ENCODE measurements at regions not wholly inside any gene's neighbourhood (a gene's known extent, or its start where the extent isn't known, plus 50 kb on each side); places are given as distances from the start of the nearest gene placed in this dataset.
A peak's percentile ranks its signal among the peaks of the same experiment; 100 is the strongest.

DNA sequence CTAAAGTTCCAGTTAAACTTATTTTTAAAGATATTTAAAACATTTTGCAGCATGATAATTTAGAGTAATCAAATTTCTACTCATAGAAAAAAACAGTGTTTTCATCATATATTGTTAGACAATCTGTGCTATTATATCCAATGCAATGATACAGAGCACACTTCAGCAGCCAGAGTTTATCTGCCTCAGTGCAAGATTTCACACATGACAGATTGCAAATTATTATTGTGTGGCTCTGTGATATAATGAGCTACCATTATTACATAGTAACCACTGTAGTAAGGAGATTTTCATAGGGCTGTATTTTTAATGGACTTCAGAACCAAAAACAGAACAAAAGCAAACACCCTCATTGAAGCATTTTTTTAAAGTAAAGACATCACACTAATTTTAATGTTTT is 762.4 kb downstream of the DSC3 start:
- no peak overlapping the region for H3K27ac ChIP-seq
- TF ChIP-seq ZFX (IDR thresholded peaks at IDR 0.05; ENCODE audit: borderline replicate concordance) (no peak), CTCF (IDR thresholded peaks at IDR 0.05) (no peak)

DNA sequence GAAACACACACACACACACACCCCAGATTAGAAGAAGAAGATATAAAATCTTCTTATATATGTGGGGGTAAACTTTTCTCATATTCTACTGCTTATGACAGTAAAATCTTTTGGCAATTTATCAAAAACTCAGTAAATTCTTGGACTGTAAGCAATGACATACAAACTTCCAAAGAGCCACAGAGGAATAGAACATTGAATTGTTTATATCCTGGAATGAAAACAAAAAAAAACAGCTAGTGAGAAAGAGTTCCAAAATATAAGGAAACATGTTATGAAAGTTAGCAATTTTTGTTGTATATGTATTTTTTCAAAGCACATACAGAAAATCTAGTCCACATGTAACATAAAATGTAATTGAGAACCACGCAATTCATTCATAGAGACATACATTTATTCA is 764.9 kb downstream of the DSC3 start:
- no peak overlapping the region for H3K27ac ChIP-seq
- TF ChIP-seq ZFX (IDR thresholded peaks at IDR 0.05; ENCODE audit: borderline replicate concordance) (no peak), CTCF (IDR thresholded peaks at IDR 0.05) (no peak)

GRCh38 chr18:30271716-30272115 is 770.8 kb downstream of the DSC3 start:
- no peak overlapping the region for H3K27ac ChIP-seq
- TF ChIP-seq ZFX (IDR thresholded peaks at IDR 0.05; ENCODE audit: borderline replicate concordance) (no peak), CTCF (IDR thresholded peaks at IDR 0.05) (peak; percentile 52)

DNA sequence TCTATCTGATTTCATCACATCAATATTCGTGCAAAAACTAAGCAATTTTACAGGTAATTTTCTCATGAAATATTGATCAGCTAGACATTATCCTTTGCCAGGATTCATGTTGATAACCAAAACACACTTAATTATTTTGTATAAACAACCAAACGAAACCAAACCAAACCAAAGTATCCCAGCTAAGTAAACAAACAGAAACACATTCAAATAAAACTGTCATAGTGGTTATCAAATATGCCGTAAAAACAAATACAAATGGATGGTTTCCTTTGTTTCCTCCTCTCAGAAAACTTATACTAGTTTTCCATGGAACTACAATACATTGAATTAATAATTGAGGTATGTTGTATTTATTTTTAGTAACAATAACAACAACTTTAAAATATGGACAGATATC is 777.4 kb downstream of the DSC3 start:
- TF ChIP-seq ZFX (IDR thresholded peaks at IDR 0.05; ENCODE audit: borderline replicate concordance) = no peak
- no peak for TF ChIP-seq CTCF (IDR thresholded peaks at IDR 0.05)
- H3K27ac ChIP-seq = no peak overlapping the region

DNA sequence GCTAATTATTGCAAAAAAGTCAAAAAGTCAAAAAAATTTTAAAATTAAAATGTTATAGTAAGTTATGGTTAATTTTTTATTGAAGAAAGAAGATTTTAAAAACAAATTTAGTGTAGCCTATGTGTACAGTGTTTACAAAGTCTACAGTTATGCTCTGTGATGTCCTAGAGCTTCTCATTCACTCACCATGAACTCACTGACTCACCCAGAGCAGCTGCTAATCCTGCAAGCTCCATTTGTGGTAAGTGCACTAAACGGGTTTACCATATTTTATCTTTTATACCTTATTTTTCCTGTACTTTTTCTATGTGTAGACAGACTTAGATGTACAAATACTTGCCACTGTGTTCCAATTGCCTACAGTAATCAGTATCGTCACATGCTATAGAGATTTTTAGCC is 788.2 kb downstream of the DSC3 start:
- TF ChIP-seq ZFX (IDR thresholded peaks at IDR 0.05; ENCODE audit: borderline replicate concordance) (no peak), CTCF (IDR thresholded peaks at IDR 0.05) (no peak)
- no peak overlapping the region for H3K27ac ChIP-seq

DNA sequence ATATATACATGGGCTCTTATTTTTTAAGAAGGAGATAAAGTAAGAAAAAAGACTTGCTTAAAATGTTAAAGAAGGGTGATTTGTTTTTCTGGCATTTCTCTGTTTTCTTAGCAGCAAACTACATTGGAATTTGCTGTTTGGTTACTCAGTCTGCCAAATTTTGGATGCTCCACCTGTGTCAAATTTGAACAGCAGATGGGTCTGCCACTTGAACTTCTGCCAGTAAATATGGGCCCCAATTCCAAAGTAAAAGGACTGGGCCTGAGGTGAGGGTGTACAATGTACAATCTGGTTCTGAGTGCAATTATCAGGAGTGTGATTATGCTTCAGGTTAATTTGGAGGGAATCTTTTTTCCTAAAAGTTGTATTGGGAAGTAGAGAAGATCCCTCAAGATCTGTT is 794.5 kb downstream of the DSC3 start:
- no peak overlapping the region for H3K27ac ChIP-seq
- TF ChIP-seq CTCF (IDR thresholded peaks at IDR 0.05) (no peak), ZFX (IDR thresholded peaks at IDR 0.05; ENCODE audit: borderline replicate concordance) (no peak)

DNA sequence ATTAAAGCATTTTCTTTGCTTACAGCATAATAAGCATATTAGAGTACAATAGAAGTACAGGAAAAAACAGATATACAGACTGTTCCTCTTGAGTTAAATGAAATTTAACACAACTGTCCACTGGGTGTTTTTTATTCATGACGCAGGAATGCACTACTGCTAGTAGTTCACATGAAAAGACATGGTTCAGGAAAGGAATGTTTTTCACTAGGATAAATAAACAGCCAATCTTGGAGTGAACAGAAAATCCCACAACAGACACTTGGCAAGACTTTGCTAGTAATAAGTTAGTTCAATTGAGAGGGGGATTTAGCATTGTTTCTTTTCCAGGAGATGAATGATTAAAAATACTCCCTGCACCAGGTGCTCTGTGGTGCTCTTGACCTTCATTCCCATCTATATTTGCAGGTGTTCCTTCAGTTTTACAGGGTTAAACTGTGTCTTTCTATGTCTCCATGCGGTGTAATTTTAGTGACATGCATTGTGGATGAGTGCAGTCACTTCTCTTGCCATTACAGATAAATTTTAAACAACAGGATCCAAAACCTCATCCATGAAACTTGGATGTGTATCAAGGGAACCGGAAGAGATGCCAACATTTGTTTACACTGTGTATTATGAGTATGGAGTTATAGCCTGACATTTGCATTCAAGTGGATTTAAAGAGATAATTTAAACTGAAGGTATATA is 796.6 kb downstream of the DSC3 start:
- TF ChIP-seq CTCF (IDR thresholded peaks at IDR 0.05) (no peak), ZFX (IDR thresholded peaks at IDR 0.05; ENCODE audit: borderline replicate concordance) (no peak)

More for the DNA sequence above, 796.6 kb downstream of the DSC3 start:
- no peak overlapping the region for H3K27ac ChIP-seq
